ENCODE measurements at regions not wholly inside any gene's neighbourhood (a gene's known extent, or its start where the extent isn't known, plus 50 kb on each side); places are given as distances from the start of the nearest gene placed in this dataset.

- Mint-ChIP-seq H3K27ac (no peak overlapping the region), H3K4me3 (no peak overlapping the region), H3K4me1 (ENCODE audit: low read depth) (no peaks in the 10 kb centered on the region), H3K9me3 (no peaks in the 10 kb centered on the region), H3K27me3 (no peaks in the 10 kb centered on the region), H3K36me3 (ENCODE audit: low read depth) (no peaks in the 10 kb centered on the region)
- no peak for DNase-seq
- intact Hi-C loops (cut with micrococcal nuclease) = no loop called here
- TF ChIP-seq CTCF (IDR thresholded peaks at IDR 0.05) = no peak
- CTCF ChIA-PET = no interaction called here
- no peak for ATAC-seq
- POLR2A ChIA-PET = no interaction called here
These were observed 72.2 kb upstream of the ADAMTS19 start for GRCh38 chr5:129387944-129388343.

- DNase-seq = no peak
- Mint-ChIP-seq H3K9me3 (peaks cover 11% of the 10 kb centered on the region), H3K27ac (no peak overlapping the region), H3K36me3 (ENCODE audit: low read depth) (no peaks in the 10 kb centered on the region), H3K4me1 (ENCODE audit: low read depth) (no peaks in the 10 kb centered on the region), H3K27me3 (no peaks in the 10 kb centered on the region), H3K4me3 (no peak overlapping the region)
- ATAC-seq = no peak
- ChIA-PET POLR2A (no interaction called here), CTCF (no interaction called here)
- no peak for TF ChIP-seq CTCF (IDR thresholded peaks at IDR 0.05)
- intact Hi-C loops (cut with micrococcal nuclease) = no loop called here
These were observed 67.4 kb upstream of the ADAMTS19 start for GRCh38 chr5:129392681-129393080.

GRCh38 chr5:129395247-129395646, 64.9 kb upstream of the ADAMTS19 start:
- Mint-ChIP-seq H3K27ac (no peak overlapping the region), H3K9me3 (peaks cover 11% of the 10 kb centered on the region), H3K4me3 (no peak overlapping the region), H3K36me3 (ENCODE audit: low read depth) (no peaks in the 10 kb centered on the region), H3K4me1 (ENCODE audit: low read depth) (no peaks in the 10 kb centered on the region), H3K27me3 (no peaks in the 10 kb centered on the region)
- DNase-seq (no peak), ATAC-seq (no peak)
- no peak for TF ChIP-seq CTCF (IDR thresholded peaks at IDR 0.05)
- CTCF ChIA-PET = no interaction called here
- POLR2A ChIA-PET = no interaction called here
- intact Hi-C loops (cut with micrococcal nuclease) = no loop called here

GRCh38 chr5:129398026-129398678, 61.9 kb upstream of the ADAMTS19 start:
- DNase-seq (no peak), ATAC-seq (no peak)
- ChIA-PET CTCF (no interaction called here), POLR2A (no interaction called here)
- Mint-ChIP-seq H3K4me1 (ENCODE audit: low read depth) (no peaks in the 10 kb centered on the region), H3K36me3 (ENCODE audit: low read depth) (no peaks in the 10 kb centered on the region), H3K4me3 (no peak overlapping the region), H3K27me3 (no peaks in the 10 kb centered on the region), H3K27ac (no peak overlapping the region), H3K9me3 (peaks cover 11% of the 10 kb centered on the region)
- TF ChIP-seq CTCF (IDR thresholded peaks at IDR 0.05) = no peak
- intact Hi-C loops (cut with micrococcal nuclease) = no loop called here

- Mint-ChIP-seq H3K4me3 (no peak overlapping the region), H3K27me3 (no peaks in the 10 kb centered on the region), H3K27ac (no peak overlapping the region), H3K36me3 (ENCODE audit: low read depth) (no peaks in the 10 kb centered on the region), H3K9me3 (peaks cover 11% of the 10 kb centered on the region), H3K4me1 (ENCODE audit: low read depth) (no peaks in the 10 kb centered on the region)
- DNase-seq = no peak
- no peak for TF ChIP-seq CTCF (IDR thresholded peaks at IDR 0.05)
- ATAC-seq = no peak
- intact Hi-C loops (cut with micrococcal nuclease) = no loop called here
- ChIA-PET POLR2A (no interaction called here), CTCF (no interaction called here)
These were observed 61.0 kb upstream of the ADAMTS19 start for GRCh38 chr5:129399069-129399468.
